Renal pelvis (tissue), 1 donor: ENCODE measurements at regions not wholly inside any gene's neighbourhood (a gene's known extent, or its start where the extent isn't known, plus 50 kb on each side); places are given as distances from the start of the nearest gene placed in this dataset.
"Not testable (repeated sequence)": the region's sequence is repeated elsewhere in the genome, so short reads cannot be mapped to it uniquely, and the experiment has no call there.

ENCODE experiments used
- DNase-seq: peaks from one replicate; pipeline ENCODE4 v3.0.0-alpha.2; 2013

DNA sequence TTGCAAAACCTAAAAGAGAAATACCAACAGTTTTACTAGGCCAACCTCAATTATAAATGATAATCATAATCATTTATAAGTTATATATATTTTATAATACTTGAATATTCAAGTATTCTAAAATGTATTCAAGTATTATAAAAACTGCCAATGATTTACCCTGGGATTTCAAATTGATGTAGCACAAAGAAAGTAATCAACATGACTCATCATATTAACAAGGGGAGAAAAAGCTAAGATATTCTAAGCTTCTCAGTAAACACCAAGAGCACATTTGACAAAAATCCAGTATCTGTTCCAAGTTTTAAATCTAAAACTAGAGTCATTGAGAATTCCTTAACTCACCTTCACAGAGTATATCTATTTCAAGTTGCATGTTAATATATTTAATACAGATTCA, 56.1 kb downstream of the CAPZA3 start:
- DNase-seq, result no peak

DNA sequence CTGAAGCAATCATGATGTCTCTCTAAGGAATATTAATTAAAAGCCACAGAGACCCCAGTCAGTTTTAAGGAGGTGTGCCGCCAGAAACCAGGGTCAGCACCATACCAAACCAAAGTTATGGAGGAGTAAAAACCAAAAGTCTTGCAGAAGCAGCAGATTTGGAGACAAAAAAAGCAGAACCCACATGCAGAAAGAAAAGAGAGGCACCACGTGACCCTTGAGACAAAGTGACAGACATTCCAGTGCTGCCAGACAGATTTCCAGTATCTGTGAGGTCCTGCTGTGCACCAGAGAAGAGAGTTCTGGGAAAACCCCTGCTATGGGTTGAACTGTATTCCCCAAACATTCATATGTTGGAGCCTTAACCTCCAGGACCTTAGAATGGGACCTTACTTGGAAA, 59.7 kb downstream of the CAPZA3 start:
- DNase-seq, result no peak

DNA sequence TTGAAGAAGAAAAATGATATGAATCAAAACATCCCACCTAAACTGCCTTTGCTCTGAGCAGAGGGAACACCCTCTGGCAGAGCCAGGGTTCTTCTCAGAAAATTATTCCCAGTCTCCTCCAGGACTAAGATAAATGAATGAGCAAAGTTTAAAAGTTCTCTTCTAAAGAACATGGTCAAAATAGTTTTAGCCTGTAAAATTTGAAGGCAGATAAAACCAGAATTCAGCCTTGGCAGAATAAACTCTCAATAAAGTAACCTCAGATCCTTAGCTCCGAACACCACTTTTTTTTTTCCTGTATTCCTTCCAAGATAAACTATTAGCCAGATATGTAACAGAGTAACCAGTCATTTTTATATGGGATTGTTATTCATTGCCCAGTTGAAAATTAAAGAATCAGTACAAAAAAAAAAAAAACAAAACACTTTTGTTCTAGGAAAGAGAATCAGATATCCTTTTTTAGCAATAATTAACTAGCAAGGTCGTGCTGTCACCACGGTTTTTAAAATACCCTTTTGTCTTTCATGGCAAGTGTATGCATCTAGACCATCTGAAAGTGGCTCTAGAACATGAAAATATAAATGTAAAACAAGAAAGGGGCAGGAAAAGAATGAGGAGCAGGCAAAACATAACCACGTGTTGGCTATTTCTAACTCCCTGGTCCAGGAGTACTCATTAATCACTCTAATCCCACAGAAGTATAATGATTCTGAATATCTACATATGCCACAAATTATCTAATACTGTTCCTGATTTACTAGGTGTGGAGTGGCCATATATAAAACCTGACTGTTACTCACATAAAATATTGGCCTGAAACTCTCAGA, 60.8 kb downstream of the CAPZA3 start:
- no peak for DNase-seq

DNA sequence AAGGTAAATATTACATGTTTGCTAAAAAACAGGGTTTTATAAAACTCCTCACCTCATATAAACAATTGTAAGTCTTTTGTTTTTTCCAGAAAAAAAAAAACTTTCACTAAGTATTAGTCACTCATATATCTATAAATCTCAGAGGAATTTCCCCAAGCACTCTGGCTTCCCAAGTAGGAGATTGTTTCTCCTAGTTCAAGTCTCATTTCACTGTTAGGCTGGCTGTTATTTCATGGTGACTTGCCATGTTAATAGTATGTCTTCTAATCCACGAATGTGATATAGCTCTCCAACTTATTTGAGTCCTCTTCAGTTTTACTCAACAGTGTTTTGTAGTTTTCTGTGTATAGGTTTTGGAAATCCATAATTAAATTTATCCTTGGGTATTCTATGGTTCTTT, 61.6 kb downstream of the CAPZA3 start:
- DNase-seq, result no peak

DNA sequence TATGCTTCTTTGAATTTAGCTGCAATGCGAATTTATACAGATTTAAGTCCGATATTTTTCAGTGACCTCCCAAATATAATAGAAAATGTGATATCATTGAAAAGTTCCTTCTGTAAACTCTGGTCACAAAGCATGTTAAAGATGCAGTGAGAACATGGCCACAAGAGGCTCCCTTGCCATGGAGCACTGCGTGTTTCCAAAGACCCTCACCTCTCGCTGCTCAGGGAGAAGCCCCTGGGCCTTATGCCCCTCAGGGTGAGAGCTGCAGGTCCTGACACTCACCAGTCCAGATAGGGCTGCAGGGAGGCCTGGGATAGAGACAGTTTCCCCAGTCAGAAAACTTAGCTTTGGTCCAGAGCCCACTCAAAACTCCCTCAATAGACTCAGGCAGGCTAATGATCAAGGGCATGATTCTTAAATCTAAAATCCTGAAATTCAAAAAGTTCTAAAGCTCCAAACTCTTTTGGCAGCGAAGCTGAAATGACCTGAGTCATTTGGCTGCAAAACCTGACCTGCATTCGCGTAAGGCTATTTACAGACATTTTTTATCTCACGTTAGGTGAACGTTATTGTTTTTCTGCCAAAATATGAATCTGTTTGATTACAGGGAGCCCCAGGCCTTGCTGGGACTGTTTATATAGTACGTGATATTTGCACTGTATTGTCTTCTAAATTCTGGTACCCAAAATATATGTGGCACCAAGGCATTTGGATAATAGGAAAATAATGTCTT, 67.8 kb downstream of the CAPZA3 start:
- DNase-seq, result no peak

DNA sequence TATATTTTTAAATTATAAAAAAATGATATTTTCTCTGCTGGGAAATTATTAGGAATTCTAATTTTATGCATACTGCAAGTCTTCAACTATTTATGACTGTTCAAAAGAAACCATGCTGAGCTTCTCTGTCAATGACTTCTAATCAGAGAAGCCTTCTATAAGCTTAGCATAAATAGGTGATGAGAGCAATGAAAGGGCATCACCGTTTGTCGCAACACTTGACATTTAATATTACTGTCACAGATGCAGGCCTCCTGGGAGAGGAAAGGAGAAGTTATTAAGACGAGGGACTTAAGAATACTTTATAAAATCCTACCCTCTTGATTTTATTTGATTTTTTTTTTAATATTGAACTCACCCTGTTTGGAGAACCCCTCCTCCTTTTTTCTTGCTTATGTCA, 69.8 kb downstream of the CAPZA3 start:
- DNase-seq, result no peak

DNA sequence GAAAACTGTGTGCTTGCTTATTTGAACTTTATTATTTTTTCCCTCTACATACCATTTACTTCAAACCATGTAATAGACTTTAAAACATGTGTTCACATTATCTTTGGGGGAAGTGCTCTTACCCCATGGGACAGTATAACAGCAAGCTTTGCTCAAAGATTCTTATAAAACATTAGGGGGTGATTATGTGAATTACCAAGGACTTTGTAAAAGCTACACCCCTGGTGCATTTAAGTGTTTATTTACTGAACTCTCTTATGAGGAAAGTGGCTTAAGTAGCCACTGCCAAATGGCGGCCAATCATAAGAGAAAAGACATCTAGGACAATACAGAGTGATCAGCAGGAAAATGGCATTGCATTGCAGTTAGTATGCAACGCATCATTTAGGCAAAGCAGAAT, 70.3 kb downstream of the CAPZA3 start:
- no peak for DNase-seq

DNA sequence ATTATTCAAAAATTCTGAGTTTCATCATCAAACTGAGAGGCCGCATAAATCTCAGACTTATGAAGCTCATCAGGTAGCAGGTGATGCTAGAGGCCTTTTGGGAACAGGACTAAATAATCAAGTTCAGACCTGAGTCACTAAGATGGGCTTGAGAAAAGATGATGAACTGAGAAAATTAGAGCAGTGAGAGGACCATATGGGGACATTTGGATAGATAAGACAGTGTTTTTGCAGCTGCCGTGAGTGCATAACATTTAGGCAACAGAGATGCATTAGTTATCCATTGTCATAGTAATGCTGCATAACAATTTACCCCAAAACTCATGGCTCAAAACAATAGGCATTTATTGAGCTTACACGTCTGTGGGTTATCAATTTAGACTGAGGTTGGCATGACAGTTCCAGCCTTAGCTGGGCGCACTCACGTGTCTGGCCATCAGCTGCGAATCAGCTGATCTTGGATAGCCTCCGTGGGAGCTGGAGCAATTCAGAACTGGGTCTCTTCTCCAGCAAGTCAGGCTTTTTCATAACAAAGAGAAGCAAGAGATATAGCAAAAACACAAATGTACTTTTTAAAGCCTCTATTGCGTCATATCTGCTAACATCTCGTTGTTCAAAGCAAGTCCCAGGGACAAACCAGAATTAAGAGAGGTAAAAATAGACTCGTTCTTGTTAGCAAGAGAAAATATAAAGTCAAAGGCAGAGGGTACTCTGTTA, 72.8 kb downstream of the CAPZA3 start:
- no peak for DNase-seq

DNA sequence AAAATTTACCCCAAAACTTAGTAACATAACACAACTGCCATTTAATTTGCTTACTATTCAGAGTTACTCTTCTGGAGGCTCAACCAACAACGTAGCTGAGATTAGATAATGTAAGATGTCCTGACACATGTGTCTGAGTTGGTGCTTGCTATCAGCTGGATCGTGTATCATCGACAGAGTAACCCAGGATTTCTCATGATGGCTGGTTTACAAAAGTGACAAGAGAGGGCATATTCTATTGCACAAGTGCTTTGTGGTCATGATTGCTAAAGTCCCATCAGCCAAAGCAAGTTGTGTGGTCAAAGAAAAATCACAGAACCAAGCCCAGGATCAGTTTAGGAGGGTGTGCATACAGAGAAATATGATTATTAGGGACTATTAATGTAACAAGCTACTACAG, 73.4 kb downstream of the CAPZA3 start:
- DNase-seq, result no peak

DNA sequence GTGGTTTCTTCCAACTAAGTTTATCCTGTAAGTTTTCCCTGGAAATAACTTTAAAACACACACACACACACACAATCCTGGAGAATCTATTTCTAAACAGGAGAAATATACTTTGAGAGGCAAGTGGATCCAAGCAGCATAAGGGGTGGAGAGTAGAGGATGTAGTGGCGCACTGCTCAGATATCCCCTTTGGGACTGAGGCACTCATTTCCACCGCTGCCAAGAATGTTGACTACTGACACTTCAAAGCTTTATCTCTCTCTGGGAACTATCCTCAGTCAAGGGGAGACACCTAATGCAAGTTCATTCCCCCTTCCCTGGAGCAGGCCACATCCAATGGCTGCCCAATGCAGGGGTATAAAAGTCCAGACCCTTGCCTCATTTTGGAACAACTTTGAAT, 75.8 kb downstream of the CAPZA3 start:
- no peak for DNase-seq

DNA sequence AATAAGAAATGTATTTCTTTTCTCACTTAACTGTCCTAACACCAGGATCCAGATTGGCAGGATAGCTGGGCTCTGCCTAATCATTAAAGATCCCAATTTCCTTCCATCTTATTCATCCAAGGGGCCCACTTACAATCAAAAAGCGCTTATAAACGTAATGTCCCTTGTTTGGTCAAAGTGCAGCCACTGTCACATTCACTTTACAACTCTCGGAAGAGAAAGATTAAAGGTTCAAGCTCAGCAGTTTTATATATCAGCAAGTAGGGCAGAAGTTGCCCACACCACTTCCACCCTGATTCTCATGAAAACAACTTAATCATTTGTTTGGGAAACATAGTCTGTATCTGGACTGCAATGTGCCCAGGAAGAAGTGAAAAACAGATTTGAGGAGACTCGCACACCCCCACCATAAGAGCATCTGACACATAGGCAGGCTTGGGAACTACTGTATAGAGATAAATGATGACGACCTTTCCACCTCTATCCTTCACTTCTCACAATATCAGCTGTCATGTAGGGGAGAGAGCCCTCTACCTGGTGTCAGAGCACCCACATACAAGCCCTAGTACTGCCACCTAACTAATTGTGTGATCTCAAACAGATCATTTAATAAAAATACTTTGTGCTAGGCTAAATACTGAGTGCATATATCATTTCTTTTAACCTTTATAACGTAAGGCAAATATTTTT, 80.8 kb downstream of the CAPZA3 start:
- no peak for DNase-seq

DNA sequence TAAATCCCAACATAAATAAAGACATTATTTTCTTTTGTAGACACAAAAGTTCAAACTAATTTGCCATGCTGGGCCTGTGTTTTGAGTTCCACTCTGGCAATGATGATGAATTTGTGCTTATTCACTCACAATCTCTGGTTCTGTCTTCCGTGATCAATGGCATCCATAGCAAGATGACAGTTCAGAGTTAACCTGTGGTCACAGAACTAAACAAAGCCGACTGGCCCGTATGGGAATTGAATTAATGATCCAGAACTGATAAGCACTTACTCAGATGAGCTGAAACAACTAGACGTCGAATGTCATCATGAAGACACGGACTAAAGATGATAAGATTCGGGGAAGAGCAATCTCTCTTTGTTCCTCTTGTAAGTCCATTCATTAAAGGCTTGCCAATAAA, 81.6 kb downstream of the CAPZA3 start:
- DNase-seq, result no peak

DNA sequence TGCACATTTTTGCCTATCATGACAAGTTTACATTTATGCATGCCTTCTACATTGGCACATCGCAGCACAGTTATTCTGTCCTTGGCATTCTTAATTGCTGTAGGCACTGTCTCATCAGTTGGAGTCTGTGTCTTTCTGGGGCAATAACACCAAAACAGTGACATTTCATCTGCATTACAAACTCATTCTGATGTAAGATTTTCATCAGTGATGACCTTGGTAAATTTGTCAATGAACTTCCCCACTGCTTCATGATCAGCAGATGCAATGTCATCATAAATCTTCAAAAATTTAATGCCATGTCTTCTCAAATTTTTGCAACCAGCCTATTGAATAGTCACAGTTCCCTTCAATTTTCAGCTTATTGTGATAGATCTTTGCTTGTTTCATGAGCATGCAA, 85.5 kb downstream of the CAPZA3 start:
- no peak for DNase-seq

DNA sequence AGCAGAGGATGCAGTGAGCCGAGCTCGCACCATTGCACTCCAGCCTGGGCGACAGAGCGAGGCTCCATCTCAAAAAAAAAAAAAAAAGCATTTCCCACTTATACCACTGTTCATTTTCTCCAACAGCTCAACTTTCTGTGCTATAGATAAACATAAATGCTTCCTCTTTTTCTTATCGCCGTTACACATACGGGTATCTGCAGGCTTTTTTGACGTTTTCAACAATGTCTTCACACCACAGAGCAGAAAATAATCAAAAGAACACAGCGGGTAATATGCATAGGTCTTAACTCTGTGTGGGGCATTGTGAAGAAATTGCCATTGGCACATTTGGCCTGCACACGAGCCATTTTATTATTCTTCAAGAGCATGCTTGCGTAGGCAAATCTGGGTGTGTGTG, 86.4 kb downstream of the CAPZA3 start:
- no peak for DNase-seq

DNA sequence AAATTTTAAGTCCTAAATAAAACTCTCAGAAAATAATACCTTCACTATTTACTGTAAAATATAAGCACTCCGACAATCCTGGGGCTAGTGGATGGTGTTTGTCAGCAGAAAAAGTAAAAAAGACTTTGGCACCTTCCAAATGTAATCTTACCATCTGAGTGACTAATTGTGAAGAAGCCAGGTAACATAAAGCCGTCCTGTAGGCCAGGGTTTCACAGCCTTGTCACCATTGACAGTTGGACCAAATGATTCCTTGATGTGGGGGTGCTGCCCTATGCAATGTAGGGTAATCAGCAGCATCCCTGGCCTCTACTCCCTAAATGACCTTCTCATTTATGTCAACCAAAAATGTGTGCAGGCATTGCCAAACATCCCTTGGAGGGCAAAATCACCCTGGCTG, 87.2 kb downstream of the CAPZA3 start:
- no peak for DNase-seq

DNA sequence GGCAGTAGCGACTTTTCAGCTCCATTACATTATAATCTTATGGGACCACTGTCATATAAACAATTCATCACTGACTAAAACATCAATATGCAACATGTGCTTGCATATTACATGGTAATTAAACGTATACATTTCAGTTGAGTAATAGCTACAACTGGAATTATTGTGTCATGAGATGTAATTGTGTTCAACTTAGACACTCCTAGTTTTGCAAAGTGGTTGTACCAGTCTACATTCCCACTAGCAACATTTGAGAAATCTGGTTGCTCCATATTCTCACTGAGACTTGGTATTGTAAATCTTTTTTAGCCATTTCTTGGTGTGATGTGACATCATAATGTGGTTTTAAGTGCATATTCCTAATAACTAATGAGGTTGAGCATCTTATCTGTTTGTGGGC, 90.0 kb downstream of the CAPZA3 start:
- no peak for DNase-seq

DNA sequence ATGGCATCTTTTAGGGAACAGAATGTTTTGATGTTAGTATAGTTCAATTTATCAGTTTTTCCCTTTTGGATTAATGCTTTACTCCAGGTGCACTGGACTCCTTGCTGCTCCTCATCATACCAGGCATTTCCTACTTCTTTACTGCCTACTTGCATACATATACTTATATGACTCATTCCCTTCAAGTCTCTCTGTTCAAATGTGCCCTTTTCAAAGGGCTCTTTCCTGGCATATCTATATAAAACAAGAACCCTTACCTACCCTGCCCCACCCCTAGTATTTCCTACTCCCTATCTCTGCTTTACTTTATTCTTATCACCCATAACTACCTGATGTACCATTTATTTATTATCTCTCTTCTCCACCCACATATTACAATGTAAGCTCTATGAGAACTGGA, 90.6 kb downstream of the CAPZA3 start:
- no peak for DNase-seq

DNA sequence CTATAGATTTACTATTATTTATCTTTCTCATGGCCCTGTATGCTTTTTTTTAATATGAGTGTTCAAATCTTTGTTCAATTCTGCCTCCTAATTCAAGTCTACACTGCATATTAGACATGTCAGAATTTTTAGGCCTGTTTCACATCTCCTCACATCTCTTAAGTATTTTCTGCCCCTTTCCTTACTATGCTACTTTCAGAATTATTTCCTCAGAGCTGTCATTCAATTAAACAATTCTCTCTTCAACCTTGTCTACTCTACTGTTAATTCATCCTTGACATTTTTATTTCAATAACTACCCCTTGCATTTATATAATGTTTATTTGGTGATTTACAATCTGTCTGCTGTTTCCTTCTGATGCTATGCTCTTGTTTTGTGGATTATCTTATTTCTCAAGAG, 91.1 kb downstream of the CAPZA3 start:
- DNase-seq, result no peak

DNA sequence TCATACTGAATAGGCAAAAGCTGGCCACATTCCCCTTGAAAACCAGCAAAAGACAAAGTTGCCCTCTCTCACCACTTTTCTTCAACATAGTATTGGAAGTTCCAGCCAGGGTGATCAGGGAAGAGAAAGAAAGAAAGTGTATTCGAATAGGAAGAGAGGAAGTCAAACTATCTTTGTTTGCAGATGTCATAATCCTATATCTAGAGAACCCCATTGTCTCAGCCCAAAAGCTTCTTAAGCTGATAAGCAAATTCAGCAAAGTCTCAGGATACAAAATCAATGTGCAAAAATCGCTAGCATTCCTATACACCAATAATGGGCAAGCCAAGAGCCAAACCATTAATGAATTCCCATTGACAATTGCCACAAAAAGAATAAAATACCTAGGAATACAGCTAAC, 95.0 kb downstream of the CAPZA3 start:
- DNase-seq, result not testable (repeated sequence)

DNA sequence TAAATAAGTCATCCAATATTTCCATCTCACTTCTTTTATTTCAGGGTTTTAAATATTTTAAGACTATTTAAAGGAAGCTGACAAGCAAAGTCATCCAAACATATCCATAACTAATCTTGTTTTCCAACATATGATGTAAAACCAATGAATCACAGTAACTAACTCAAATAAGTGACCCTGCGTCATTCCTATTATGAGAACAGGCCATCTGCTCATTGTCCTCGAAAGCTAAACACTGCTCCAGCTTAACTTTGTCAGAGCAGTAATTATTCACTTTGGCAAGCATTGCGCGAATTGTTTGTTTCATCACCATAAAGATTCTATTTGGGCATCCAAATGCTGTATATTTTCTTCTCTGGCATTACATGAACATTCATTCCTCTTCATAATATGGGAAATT, 99.1 kb downstream of the CAPZA3 start:
- DNase-seq, result peak; percentile 23

DNA sequence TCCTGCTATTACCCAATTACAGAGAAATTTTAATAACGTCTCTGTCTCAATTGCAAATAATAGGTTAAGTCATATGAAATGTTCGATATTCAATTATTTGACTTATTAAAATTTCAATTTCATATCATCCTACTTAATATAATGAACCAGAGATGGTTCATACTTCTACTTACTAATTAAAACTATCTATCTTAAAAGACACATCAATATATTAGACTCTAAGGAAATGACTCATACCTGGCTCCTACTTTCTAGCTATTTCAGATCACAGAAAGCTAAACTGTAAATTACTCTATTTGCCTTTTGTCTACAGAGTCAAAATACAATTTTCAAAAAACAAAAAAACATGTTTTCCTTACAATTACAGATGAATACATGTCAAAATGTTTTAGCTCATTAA, 99.6 kb downstream of the CAPZA3 start:
- DNase-seq, result no peak

DNA sequence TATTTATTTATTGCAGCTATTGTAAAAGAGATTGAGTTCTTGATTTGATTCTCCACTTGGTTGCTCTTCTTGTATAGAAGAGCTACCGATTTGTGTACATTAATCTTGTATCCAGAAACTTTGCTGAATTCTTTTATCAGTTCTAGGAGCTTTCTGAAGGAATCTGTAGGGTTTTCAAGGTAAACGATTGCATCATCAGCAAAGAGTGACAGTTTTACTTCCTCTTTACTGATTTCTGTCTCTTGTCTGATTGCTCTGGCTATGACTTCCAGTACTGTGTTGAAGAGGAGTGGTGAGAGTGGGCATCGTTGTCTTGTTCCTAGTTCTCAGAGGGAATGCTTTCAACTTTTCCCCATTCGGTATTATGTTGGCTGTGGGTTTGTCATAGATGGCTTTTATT, 103.1 kb downstream of the CAPZA3 start:
- not testable (repeated sequence) for DNase-seq
